Cardiac fibroblast (primary cell): ENCODE measurements at regions not wholly inside any gene's neighbourhood (a gene's known extent, or its start where the extent isn't known, plus 50 kb on each side); places are given as distances from the start of the nearest gene placed in this dataset.

Experiments used
- DNase-seq, 2 donors: peaks; one replicate each; pipeline versions ENCODE4 v3.0.0 to v3.0.0-alpha.2; 2010; ENCODE audit warnings: low read depth in 2 of 2
- H3K4me3 ChIP-seq, 2 donors: replicated peaks in 1 of 2; 1 replicate in 1 of 2; 2 replicates in 1 of 2; pipeline ENCODE4 v1.5.1; 2011; ENCODE audit warnings: low read depth in 2 of 2, low read length in 2 of 2, mild to moderate bottlenecking in 2 of 2, moderate library complexity in 1 of 2
- TF ChIP-seq, protein P1 (sequence below): IDR thresholded peaks from one replicate; pipeline ENCODE4 v1.5.1; 2011; ENCODE audit warnings: low read depth, mild to moderate bottlenecking, low read length, inconsistent platforms

- no peak overlapping the region for H3K4me3 ChIP-seq
- no peak for DNase-seq
- TF ChIP-seq, protein P1, sequence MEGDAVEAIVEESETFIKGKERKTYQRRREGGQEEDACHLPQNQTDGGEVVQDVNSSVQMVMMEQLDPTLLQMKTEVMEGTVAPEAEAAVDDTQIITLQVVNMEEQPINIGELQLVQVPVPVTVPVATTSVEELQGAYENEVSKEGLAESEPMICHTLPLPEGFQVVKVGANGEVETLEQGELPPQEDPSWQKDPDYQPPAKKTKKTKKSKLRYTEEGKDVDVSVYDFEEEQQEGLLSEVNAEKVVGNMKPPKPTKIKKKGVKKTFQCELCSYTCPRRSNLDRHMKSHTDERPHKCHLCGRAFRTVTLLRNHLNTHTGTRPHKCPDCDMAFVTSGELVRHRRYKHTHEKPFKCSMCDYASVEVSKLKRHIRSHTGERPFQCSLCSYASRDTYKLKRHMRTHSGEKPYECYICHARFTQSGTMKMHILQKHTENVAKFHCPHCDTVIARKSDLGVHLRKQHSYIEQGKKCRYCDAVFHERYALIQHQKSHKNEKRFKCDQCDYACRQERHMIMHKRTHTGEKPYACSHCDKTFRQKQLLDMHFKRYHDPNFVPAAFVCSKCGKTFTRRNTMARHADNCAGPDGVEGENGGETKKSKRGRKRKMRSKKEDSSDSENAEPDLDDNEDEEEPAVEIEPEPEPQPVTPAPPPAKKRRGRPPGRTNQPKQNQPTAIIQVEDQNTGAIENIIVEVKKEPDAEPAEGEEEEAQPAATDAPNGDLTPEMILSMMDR, result no peak
Observed at GRCh38 chr17:34458266-34458665, 95.2 kb upstream of the CCL1 start.

- TF ChIP-seq, protein P1, result no peak
- no peak overlapping the region for H3K4me3 ChIP-seq
- DNase-seq, result no peak
Observed at GRCh38 chr17:34456121-34456520, 93.1 kb upstream of the CCL1 start.

DNA sequence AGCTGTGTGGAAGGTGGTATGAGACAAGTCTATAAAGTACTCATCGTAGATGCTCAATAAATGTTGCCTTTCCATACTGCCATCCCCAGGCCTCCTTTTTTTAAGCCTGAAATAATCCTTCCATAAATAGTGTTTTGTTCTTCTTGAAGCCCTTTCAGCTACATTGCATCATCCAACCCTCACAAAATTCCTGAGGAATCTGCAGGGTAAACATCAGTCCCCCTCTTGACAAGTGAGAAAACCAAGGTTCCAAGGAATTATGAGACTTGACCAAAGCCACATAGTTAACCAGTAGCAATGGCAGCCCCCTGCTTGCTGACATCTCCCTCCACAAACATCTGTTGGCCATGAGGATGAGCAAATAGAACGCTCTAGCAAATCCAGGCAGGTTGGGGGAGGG lies 89.7 kb upstream of the CCL1 start:
- DNase-seq, result no peak
- H3K4me3 ChIP-seq, result no peak overlapping the region
- TF ChIP-seq, protein P1, result no peak

DNA sequence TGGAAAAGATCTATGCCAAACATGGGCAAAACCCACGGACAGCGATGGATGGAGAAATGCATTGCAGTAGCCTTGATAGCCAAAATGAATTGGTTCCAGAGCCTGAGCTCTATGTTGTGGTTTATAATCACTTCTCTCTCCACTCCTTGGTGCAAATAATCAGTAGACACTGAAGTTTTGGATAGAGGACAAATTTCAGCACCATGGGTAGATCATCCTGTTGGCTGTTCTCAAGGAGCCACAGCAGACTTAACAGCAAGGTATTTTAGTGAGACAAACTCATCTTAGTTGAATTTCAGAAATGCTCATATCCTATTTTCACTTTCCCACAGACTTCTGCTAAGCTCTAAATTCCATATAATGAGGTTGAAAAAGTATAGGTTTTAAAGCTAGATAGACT lies 88.3 kb upstream of the CCL1 start:
- no peak overlapping the region for H3K4me3 ChIP-seq
- DNase-seq, result no peak
- TF ChIP-seq, protein P1, result no peak

DNA sequence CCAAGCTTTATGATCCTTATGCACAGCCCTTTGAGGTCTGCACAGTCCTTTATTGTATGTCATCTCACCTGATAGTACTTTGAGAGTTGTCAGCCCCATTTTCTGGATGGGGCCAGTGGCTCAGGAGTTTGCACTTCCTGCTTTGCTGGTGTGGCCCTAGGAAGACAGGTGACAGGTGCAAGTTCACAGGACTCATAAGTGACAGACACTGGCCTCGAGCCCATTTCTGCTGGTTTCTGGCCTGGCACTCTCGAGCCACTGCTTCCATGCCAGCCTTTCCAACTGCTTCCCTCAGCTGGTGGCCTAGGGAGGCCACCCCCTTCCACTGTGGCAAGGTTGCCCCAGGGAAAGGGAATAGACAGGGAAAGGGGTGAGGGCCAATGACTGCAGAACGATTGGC lies 84.4 kb upstream of the CCL1 start:
- DNase-seq, result no peak
- H3K4me3 ChIP-seq, result no peak overlapping the region
- TF ChIP-seq, protein P1, result no peak

DNA sequence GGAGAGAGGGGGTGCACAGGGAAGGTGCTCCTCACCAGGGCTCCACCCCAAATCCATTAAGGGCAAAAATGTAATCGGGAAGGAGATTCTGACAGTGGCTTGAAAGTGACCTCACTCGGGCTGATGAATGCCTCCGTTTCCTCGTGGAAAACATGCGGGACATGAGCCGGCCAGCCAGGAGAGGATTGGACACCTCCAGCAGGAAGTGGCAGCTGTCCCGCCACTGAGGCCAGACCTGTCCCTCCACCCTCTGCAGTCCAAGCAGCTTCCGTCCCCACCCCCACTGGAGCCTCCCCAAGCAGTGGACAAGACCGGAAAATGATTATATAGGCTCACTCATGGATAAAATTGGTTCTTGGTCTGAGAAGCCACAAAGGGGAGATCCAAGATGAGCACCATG lies 82.1 kb upstream of the CCL1 start:
- no peak for DNase-seq
- TF ChIP-seq, protein P1, result no peak
- no peak overlapping the region for H3K4me3 ChIP-seq
